K562 (cell line): ENCODE measurements at regions not wholly inside any gene's neighbourhood (a gene's known extent, or its start where the extent isn't known, plus 50 kb on each side); places are given as distances from the start of the nearest gene placed in this dataset.

Experiments used
- BHLHE40 ChIP-seq: IDR thresholded peaks from 2 replicates; pipeline ENCODE4 v1.6.1; 2011; ENCODE audit warnings: low read length, improper control_type of control experiment
- CEBPB ChIP-seq: fragments of 450-650 bp; IDR thresholded peaks from 2 replicates; pipeline ENCODE4 v1.6.1; 2016; ENCODE audit warnings: missing genetic modification characterization, missing compliant biosample characterization
- ILF3 ChIP-seq: fragments of 450-650 bp; IDR thresholded peaks from 2 replicates; pipeline ENCODE4 v1.6.1; 2018; ENCODE audit warnings: antibody characterized with exemption, mild to moderate bottlenecking, moderate library complexity, borderline replicate concordance
- SETDB1 ChIP-seq: IDR thresholded peaks from one replicate; pipeline ENCODE4 v1.6.1; 2012; ENCODE audit warnings: low read length, control low read depth, inconsistent platforms
- SMC3 ChIP-seq: conservative IDR thresholded peaks from 2 replicates; pipeline ENCODE4 v1.6.1; 2011; ENCODE audit warnings: low read depth, low read length, improper control_type of control experiment; ENCODE audit not compliant: insufficient read depth
- ZNF175 ChIP-seq: fragments of 200-800 bp; sonication (Bioruptor generic); IDR thresholded peaks from 2 replicates; pipeline ENCODE4 v1.6.1; 2016; ENCODE audit warnings: low read depth, mild to moderate bottlenecking, missing genetic modification characterization, missing compliant biosample characterization
- TF ChIP-seq, protein P1 (sequence below): fragments of 450-650 bp; IDR thresholded peaks from 2 replicates; pipeline ENCODE4 v1.6.1; 2017; ENCODE audit warnings: antibody characterized with exemption, mild to moderate bottlenecking

DNA sequence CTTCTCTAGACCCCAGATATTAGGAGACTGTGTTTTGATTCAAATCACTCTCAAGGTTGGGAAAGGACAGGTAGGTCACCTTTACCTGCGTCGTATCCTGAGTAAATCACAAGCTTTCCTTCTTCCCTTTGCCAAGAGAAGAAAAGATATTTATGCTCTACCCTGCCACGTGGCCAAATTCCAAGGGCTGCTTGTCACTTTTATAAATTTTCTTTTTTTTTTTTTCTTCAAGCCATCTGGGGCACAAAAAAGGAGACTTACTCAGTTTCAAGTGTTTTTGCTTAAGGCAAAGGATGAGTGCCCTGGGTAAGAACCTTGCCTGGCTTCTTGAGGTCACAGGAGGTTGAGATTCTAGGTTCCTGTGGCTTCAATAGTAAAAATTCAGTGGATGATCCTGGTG, 285.1 kb downstream of the TMEM114 start:
- TF ChIP-seq, protein P1, sequence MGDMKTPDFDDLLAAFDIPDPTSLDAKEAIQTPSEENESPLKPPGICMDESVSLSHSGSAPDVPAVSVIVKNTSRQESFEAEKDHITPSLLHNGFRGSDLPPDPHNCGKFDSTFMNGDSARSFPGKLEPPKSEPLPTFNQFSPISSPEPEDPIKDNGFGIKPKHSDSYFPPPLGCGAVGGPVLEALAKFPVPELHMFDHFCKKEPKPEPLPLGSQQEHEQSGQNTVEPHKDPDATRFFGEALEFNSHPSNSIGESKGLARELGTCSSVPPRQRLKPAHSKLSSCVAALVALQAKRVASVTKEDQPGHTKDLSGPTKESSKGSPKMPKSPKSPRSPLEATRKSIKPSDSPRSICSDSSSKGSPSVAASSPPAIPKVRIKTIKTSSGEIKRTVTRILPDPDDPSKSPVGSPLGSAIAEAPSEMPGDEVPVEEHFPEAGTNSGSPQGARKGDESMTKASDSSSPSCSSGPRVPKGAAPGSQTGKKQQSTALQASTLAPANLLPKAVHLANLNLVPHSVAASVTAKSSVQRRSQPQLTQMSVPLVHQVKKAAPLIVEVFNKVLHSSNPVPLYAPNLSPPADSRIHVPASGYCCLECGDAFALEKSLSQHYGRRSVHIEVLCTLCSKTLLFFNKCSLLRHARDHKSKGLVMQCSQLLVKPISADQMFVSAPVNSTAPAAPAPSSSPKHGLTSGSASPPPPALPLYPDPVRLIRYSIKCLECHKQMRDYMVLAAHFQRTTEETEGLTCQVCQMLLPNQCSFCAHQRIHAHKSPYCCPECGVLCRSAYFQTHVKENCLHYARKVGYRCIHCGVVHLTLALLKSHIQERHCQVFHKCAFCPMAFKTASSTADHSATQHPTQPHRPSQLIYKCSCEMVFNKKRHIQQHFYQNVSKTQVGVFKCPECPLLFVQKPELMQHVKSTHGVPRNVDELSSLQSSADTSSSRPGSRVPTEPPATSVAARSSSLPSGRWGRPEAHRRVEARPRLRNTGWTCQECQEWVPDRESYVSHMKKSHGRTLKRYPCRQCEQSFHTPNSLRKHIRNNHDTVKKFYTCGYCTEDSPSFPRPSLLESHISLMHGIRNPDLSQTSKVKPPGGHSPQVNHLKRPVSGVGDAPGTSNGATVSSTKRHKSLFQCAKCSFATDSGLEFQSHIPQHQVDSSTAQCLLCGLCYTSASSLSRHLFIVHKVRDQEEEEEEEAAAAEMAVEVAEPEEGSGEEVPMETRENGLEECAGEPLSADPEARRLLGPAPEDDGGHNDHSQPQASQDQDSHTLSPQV = no peak
- TF ChIP-seq ZNF175 = no peak
- no peak for TF ChIP-seq BHLHE40
- no peak for TF ChIP-seq CEBPB
- no peak for TF ChIP-seq ILF3
- no peak for TF ChIP-seq SETDB1
- no peak for TF ChIP-seq SMC3
